GM18861 (cell line): ENCODE measurements at regions not wholly inside any gene's neighbourhood (a gene's known extent, or its start where the extent isn't known, plus 50 kb on each side); places are given as distances from the start of the nearest gene placed in this dataset.
"Not testable (repeated sequence)": the region's sequence is repeated elsewhere in the genome, so short reads cannot be mapped to it uniquely, and the experiment has no call there.

Source experiments
- ATAC-seq: cut with Tn5 transposase; IDR thresholded peaks from one replicate; pipeline ENCODE4 v1.9.1; 2021; ENCODE audit not compliant: unreplicated experiment

GRCh38 chr5:166926806-166927475 is 1364.5 kb upstream of the WWC1 start:
- ATAC-seq: not testable (repeated sequence)

GRCh38 chr5:166936351-166936750 is 1355.1 kb upstream of the WWC1 start:
- no peak for ATAC-seq

- no peak for ATAC-seq
Observed at GRCh38 chr5:166938071-166938470, 1353.4 kb upstream of the WWC1 start.

- ATAC-seq: no peak
Observed at GRCh38 chr5:166942948-166943347, 1348.5 kb upstream of the WWC1 start.

GRCh38 chr5:166947045-166947444 is 1344.4 kb upstream of the WWC1 start:
- no peak for ATAC-seq

GRCh38 chr5:166948679-166949078 is 1342.8 kb upstream of the WWC1 start:
- no peak for ATAC-seq

GRCh38 chr5:166952048-166952447 is 1339.4 kb upstream of the WWC1 start:
- ATAC-seq: no peak

- ATAC-seq: no peak
Observed at GRCh38 chr5:166957782-166958181, 1333.7 kb upstream of the WWC1 start.

GRCh38 chr5:166959766-166960165 is 1331.7 kb upstream of the WWC1 start:
- no peak for ATAC-seq

- ATAC-seq: no peak
Observed at GRCh38 chr5:166961028-166961427, 1330.4 kb upstream of the WWC1 start.

GRCh38 chr5:166961913-166962312 is 1329.5 kb upstream of the WWC1 start:
- no peak for ATAC-seq

GRCh38 chr5:166962461-166962860 is 1329.0 kb upstream of the WWC1 start:
- ATAC-seq: no peak

- no peak for ATAC-seq
Observed at GRCh38 chr5:166963596-166963995, 1327.8 kb upstream of the WWC1 start.

GRCh38 chr5:166977911-166978422 is 1313.5 kb upstream of the WWC1 start:
- ATAC-seq: no peak

GRCh38 chr5:166979307-166979895 is 1312.0 kb upstream of the WWC1 start:
- no peak for ATAC-seq

- no peak for ATAC-seq
Observed at GRCh38 chr5:166980666-166981065, 1310.8 kb upstream of the WWC1 start.

GRCh38 chr5:166982226-166982625 is 1309.2 kb upstream of the WWC1 start:
- ATAC-seq: no peak

- ATAC-seq: no peak
Observed at GRCh38 chr5:166991601-166992000, 1299.8 kb upstream of the WWC1 start.

GRCh38 chr5:166992108-166992507 is 1299.3 kb upstream of the WWC1 start:
- no peak for ATAC-seq

- no peak for ATAC-seq
Observed at GRCh38 chr5:166992874-166993722, 1298.3 kb upstream of the WWC1 start.

- ATAC-seq: no peak
Observed at GRCh38 chr5:166994226-166994625, 1297.2 kb upstream of the WWC1 start.

- no peak for ATAC-seq
Observed at GRCh38 chr5:167001246-167001645, 1290.2 kb upstream of the WWC1 start.
